Ammon's horn (tissue), 1 donor: ENCODE measurements at regions not wholly inside any gene's neighbourhood (a gene's known extent, or its start where the extent isn't known, plus 50 kb on each side); places are given as distances from the start of the nearest gene placed in this dataset.
A peak's percentile ranks its signal among the peaks of the same experiment; 100 is the strongest.

ENCODE experiments used
- DNase-seq: peaks from one replicate; pipeline ENCODE4 v3.0.0-alpha.2; 2016; ENCODE audit warnings: low spot score

GRCh38 chr7:25812086-25812850 is 339.7 kb upstream of the NFE2L3 start:
- DNase-seq = no peak

GRCh38 chr7:25813381-25813780 is 338.6 kb upstream of the NFE2L3 start:
- DNase-seq = no peak

- DNase-seq = no peak
These were observed 336.3 kb upstream of the NFE2L3 start for GRCh38 chr7:25815711-25816110.

GRCh38 chr7:25820432-25821040 is 331.5 kb upstream of the NFE2L3 start:
- DNase-seq = no peak

- DNase-seq = no peak
These were observed 330.8 kb upstream of the NFE2L3 start for GRCh38 chr7:25821225-25821624.

- DNase-seq = no peak
These were observed 329.2 kb upstream of the NFE2L3 start for GRCh38 chr7:25822823-25823222.

GRCh38 chr7:25823571-25823970 is 328.4 kb upstream of the NFE2L3 start:
- DNase-seq = no peak

GRCh38 chr7:25828468-25828867 is 323.5 kb upstream of the NFE2L3 start:
- no peak for DNase-seq

GRCh38 chr7:25829663-25830062 is 322.3 kb upstream of the NFE2L3 start:
- DNase-seq = no peak

GRCh38 chr7:25830215-25830614 is 321.8 kb upstream of the NFE2L3 start:
- DNase-seq = no peak

- DNase-seq = no peak
These were observed 320.8 kb upstream of the NFE2L3 start for GRCh38 chr7:25831062-25831691.

GRCh38 chr7:25831831-25832411 is 320.1 kb upstream of the NFE2L3 start:
- DNase-seq = no peak

- DNase-seq = peak; percentile 63
These were observed 319.5 kb upstream of the NFE2L3 start for GRCh38 chr7:25832456-25832855.

GRCh38 chr7:25832929-25833328 is 319.1 kb upstream of the NFE2L3 start:
- no peak for DNase-seq

- no peak for DNase-seq
These were observed 317.9 kb upstream of the NFE2L3 start for GRCh38 chr7:25834050-25834449.

GRCh38 chr7:25835197-25835596 is 316.8 kb upstream of the NFE2L3 start:
- no peak for DNase-seq

- DNase-seq = no peak
These were observed 312.8 kb upstream of the NFE2L3 start for GRCh38 chr7:25839084-25839769.

GRCh38 chr7:25840209-25840792 is 311.7 kb upstream of the NFE2L3 start:
- no peak for DNase-seq

GRCh38 chr7:25841575-25841974 is 310.4 kb upstream of the NFE2L3 start:
- DNase-seq = no peak

GRCh38 chr7:25842201-25842733 is 309.7 kb upstream of the NFE2L3 start:
- DNase-seq = no peak

GRCh38 chr7:25843467-25843866 is 308.5 kb upstream of the NFE2L3 start:
- DNase-seq = no peak
